GM23248 (cell line): ENCODE measurements at regions not wholly inside any gene's neighbourhood (a gene's known extent, or its start where the extent isn't known, plus 50 kb on each side); places are given as distances from the start of the nearest gene placed in this dataset.

Source experiments
- EZH2 ChIP-seq: fragments of 200-600 bp; sonication (generic); IDR thresholded peaks from 2 replicates; pipeline ENCODE4 v1.6.1; 2018; ENCODE audit warnings: antibody characterized with exemption, mild to moderate bottlenecking; ENCODE audit not compliant: insufficient read depth, poor library complexity, severe bottlenecking
- EZH2phosphoT487 ChIP-seq: fragments of 200-600 bp; sonication (generic); IDR thresholded peaks from 2 replicates; pipeline ENCODE4 v1.6.1; 2018; ENCODE audit warnings: antibody characterized with exemption, moderate library complexity, mild to moderate bottlenecking, low read depth; ENCODE audit not compliant: insufficient read depth

DNA sequence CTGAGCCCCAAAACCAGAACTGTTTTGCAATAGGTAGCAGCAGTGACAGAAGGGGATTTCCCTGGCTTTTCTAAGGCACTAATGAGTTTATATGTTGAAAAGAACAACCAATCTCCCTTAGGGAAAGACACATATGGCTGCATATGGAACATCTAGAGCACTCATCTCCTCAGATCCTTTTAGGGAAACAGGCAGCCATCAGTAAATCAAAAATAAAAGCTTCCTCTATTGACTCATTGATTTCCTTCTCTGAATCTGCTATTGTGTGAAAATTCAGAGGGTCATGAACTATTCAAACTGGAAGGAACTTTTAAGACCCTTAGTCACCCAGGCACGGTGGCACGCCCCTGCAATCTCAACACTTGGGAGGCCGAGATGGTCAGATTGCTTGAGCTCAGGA is 110.9 kb upstream of the NANOS1 start:
- no peak for TF ChIP-seq EZH2
- TF ChIP-seq EZH2phosphoT487 = no peak
